GM23338 (cell line): ENCODE measurements at regions not wholly inside any gene's neighbourhood (a gene's known extent, or its start where the extent isn't known, plus 50 kb on each side); places are given as distances from the start of the nearest gene placed in this dataset.

Experiments used
- ATAC-seq: fragments of 200-7000 bp; cut with Tn5 transposase; 3 replicates; pipeline ENCODE4 v1.9.1; 2020
- DNase-seq: peaks from one replicate; pipeline ENCODE4 v3.0.0-alpha.2; 2015; ENCODE audit warnings: low spot score
- H2AFZ ChIP-seq: fragments of 200-600 bp; sonication (generic); 2 replicates; pipeline ENCODE4 v1.8.0; 2016; ENCODE audit warnings: antibody characterized with exemption, mild to moderate bottlenecking, moderate library complexity
- H3F3A ChIP-seq: fragments of 200-600 bp; sonication (generic); replicated peaks from 2 replicates; pipeline ENCODE4 v1.8.0; 2017; ENCODE audit warnings: antibody characterized with exemption, mixed run types, low read depth
- H3K27ac ChIP-seq: fragments of 200-600 bp; sonication (generic); 2 replicates; pipeline ENCODE4 v1.6.1; 2016; ENCODE audit warnings: low read depth
- H3K27me3 ChIP-seq: fragments of 200-600 bp; sonication (generic); 2 replicates; pipeline ENCODE4 v1.8.0; 2016; ENCODE audit warnings: mild to moderate bottlenecking, mixed run types, moderate library complexity; ENCODE audit not compliant: insufficient read depth
- H3K36me3 ChIP-seq: fragments of 200-600 bp; sonication (generic); 2 replicates; pipeline ENCODE4 v1.8.0; 2016; ENCODE audit warnings: mild to moderate bottlenecking; ENCODE audit not compliant: insufficient read depth
- H3K4me1 ChIP-seq: fragments of 200-600 bp; sonication (generic); 2 replicates; pipeline ENCODE4 v1.8.0; 2016; ENCODE audit warnings: mild to moderate bottlenecking, moderate library complexity; ENCODE audit not compliant: insufficient read depth
- H3K4me2 ChIP-seq: fragments of 200-600 bp; sonication (generic); 2 replicates; pipeline ENCODE4 v1.7.1; 2017; ENCODE audit warnings: mixed run types
- H3K4me3 ChIP-seq: fragments of 200-600 bp; sonication (generic); 2 replicates; pipeline ENCODE4 v1.6.1; 2016; ENCODE audit warnings: mixed run types
- H3K79me2 ChIP-seq: fragments of 200-600 bp; sonication (generic); replicated peaks from 2 replicates; pipeline ENCODE4 v1.8.0; 2017; ENCODE audit warnings: mild to moderate bottlenecking; ENCODE audit not compliant: insufficient read depth
- H3K9me2 ChIP-seq: fragments of 200-600 bp; sonication (generic); 2 replicates; pipeline ENCODE4 v1.8.0; 2017; ENCODE audit not compliant: insufficient read depth
- H4K20me1 ChIP-seq: fragments of 200-600 bp; sonication (generic); replicated peaks from 2 replicates; pipeline ENCODE4 v1.8.0; 2017; ENCODE audit warnings: mild to moderate bottlenecking; ENCODE audit not compliant: insufficient read depth
- H3K27ac Mint-ChIP-seq: 2 replicates; pipeline ENCODE4 v1.8.0; 2020; ENCODE audit warnings: inconsistent platforms, mild to moderate bottlenecking, moderate library complexity, mixed read lengths
- H3K27me3 Mint-ChIP-seq: 3 replicates; pipeline ENCODE4 v1.8.0; 2022; ENCODE audit warnings: low read depth, mild to moderate bottlenecking, moderate library complexity, mixed read lengths, inconsistent platforms; ENCODE audit not compliant: insufficient read depth, poor library complexity
- H3K36me3 Mint-ChIP-seq: 3 replicates; pipeline ENCODE4 v1.8.0; 2021; ENCODE audit warnings: low read depth, mild to moderate bottlenecking, inconsistent platforms, moderate library complexity, mixed read lengths
- H3K4me1 Mint-ChIP-seq: 3 replicates; pipeline ENCODE4 v1.8.0; 2020; ENCODE audit warnings: mild to moderate bottlenecking, inconsistent platforms, mixed read lengths
- H3K4me3 Mint-ChIP-seq: 3 replicates; pipeline ENCODE4 v1.8.0; 2021; ENCODE audit warnings: moderate library complexity, mild to moderate bottlenecking, inconsistent platforms, mixed read lengths
- H3K9me3 Mint-ChIP-seq: 3 replicates; pipeline ENCODE4 v1.8.0; 2020; ENCODE audit warnings: moderate library complexity, mild to moderate bottlenecking, inconsistent platforms, mixed read lengths
- JUNB ChIP-seq: IDR thresholded peaks from one replicate; pipeline ENCODE4 v1.6.1; 2016; ENCODE audit warnings: antibody characterized with exemption; ENCODE audit not compliant: unreplicated experiment
- POLR2AphosphoS5 ChIP-seq: IDR thresholded peaks from 2 replicates; pipeline ENCODE4 v1.6.1; 2016; ENCODE audit warnings: antibody characterized with exemption, low read depth
- STAT1 ChIP-seq: IDR thresholded peaks from one replicate; pipeline ENCODE4 v1.6.1; 2016; ENCODE audit warnings: antibody characterized with exemption; ENCODE audit not compliant: unreplicated experiment
- ZNF114 ChIP-seq: fragments of 250-450 bp; sonication (Bioruptor Pico); IDR thresholded peaks from 2 replicates; pipeline ENCODE4 v1.5.0; 2020; ENCODE audit warnings: mild to moderate bottlenecking, moderate library complexity
- ZNF331 ChIP-seq: fragments of 250-450 bp; sonication (Bioruptor Pico); IDR thresholded peaks from 2 replicates; pipeline ENCODE4 v1.5.0; 2020; ENCODE audit warnings: low read depth, mild to moderate bottlenecking, moderate library complexity
- TF ChIP-seq, protein P1 (sequence below): fragments of 250-450 bp; sonication (Bioruptor Pico); IDR thresholded peaks from 2 replicates; pipeline ENCODE4 v1.5.0; 2020; ENCODE audit warnings: mild to moderate bottlenecking, moderate library complexity
- TF ChIP-seq, protein P2 (sequence below): IDR thresholded peaks from 2 replicates; pipeline ENCODE4 v1.6.1; 2016; ENCODE audit warnings: antibody characterized with exemption
- TF ChIP-seq, protein P3 (sequence below): IDR thresholded peaks from one replicate; pipeline ENCODE4 v1.6.1; 2018; ENCODE audit warnings: antibody characterized with exemption; ENCODE audit not compliant: unreplicated experiment
- TF ChIP-seq, protein P4 (sequence below), 2 experiments: fragments of 200-600 bp in 1 of 2; sonication (generic) in 1 of 2; conservative IDR thresholded peaks; 2 replicates each; pipeline versions ENCODE4 v1.5.1 to v1.6.1; 2016 to 2017; ENCODE audit warnings: antibody characterized with exemption in 2 of 2, low read depth in 2 of 2, mild to moderate bottlenecking in 2 of 2, moderate library complexity in 1 of 2

DNA sequence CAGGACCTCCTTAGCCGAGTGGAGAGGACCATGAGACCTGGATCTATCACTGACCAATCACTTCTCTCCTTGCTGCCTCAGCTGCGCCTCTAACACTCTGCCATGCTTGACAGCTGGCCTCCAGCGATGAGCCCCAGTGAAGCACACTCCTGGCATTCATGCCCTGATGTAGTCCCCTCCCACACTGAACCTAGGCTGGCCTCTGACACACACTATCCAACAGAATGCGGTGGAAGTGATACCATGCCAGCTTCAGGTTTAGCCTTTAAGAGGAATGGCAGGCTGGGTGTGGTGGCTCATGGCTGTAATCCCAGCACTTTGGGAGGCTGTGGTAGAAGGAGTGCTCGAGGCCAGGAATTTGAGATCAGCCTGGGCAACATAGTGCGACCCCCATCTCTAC is 73.7 kb upstream of the LAPTM4A start:
- ATAC-seq: no peak
- no peaks in the 10 kb centered on the region for H3K4me1 Mint-ChIP-seq
- Histone ChIP-seq H3K79me2 (no peaks in the 10 kb centered on the region), H2AFZ (no peak overlapping the region), H3K27me3 (no peaks in the 10 kb centered on the region), H3K36me3 (no peaks in the 10 kb centered on the region), H3K4me3 (no peak overlapping the region), H4K20me1 (no peaks in the 10 kb centered on the region), H3F3A (no peaks in the 10 kb centered on the region), H3K9me2 (no peaks in the 10 kb centered on the region), H3K4me1 (no peaks in the 10 kb centered on the region), H3K4me2 (no peak overlapping the region), H3K27ac (no peak overlapping the region)
- TF ChIP-seq, protein P1, sequence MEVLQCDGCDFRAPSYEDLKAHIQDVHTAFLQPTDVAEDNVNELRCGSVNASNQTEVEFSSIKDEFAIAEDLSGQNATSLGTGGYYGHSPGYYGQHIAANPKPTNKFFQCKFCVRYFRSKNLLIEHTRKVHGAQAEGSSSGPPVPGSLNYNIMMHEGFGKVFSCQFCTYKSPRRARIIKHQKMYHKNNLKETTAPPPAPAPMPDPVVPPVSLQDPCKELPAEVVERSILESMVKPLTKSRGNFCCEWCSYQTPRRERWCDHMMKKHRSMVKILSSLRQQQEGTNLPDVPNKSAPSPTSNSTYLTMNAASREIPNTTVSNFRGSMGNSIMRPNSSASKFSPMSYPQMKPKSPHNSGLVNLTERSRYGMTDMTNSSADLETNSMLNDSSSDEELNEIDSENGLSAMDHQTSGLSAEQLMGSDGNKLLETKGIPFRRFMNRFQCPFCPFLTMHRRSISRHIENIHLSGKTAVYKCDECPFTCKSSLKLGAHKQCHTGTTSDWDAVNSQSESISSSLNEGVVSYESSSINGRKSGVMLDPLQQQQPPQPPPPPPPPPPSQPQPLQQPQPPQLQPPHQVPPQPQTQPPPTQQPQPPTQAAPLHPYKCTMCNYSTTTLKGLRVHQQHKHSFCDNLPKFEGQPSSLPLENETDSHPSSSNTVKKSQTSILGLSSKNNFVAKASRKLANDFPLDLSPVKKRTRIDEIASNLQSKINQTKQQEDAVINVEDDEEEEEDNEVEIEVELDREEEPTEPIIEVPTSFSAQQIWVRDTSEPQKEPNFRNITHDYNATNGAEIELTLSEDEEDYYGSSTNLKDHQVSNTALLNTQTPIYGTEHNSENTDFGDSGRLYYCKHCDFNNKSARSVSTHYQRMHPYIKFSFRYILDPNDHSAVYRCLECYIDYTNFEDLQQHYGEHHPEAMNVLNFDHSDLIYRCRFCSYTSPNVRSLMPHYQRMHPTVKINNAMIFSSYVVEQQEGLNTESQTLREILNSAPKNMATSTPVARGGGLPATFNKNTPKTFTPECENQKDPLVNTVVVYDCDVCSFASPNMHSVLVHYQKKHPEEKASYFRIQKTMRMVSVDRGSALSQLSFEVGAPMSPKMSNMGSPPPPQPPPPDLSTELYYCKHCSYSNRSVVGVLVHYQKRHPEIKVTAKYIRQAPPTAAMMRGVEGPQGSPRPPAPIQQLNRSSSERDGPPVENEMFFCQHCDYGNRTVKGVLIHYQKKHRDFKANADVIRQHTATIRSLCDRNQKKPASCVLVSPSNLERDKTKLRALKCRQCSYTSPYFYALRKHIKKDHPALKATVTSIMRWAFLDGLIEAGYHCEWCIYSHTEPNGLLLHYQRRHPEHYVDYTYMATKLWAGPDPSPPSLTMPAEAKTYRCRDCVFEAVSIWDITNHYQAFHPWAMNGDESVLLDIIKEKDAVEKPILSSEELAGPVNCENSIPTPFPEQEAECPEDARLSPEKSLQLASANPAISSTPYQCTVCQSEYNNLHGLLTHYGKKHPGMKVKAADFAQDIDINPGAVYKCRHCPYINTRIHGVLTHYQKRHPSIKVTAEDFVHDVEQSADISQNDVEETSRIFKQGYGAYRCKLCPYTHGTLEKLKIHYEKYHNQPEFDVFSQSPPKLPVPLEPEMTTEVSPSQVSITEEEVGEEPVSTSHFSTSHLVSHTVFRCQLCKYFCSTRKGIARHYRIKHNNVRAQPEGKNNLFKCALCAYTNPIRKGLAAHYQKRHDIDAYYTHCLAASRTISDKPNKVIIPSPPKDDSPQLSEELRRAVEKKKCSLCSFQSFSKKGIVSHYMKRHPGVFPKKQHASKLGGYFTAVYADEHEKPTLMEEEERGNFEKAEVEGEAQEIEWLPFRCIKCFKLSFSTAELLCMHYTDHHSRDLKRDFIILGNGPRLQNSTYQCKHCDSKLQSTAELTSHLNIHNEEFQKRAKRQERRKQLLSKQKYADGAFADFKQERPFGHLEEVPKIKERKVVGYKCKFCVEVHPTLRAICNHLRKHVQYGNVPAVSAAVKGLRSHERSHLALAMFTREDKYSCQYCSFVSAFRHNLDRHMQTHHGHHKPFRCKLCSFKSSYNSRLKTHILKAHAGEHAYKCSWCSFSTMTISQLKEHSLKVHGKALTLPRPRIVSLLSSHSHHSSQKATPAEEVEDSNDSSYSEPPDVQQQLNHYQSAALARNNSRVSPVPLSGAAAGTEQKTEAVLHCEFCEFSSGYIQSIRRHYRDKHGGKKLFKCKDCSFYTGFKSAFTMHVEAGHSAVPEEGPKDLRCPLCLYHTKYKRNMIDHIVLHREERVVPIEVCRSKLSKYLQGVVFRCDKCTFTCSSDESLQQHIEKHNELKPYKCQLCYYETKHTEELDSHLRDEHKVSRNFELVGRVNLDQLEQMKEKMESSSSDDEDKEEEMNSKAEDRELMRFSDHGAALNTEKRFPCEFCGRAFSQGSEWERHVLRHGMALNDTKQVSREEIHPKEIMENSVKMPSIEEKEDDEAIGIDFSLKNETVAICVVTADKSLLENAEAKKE: no peak
- no peak for TF ChIP-seq POLR2AphosphoS5
- no peak overlapping the region for H3K4me3 Mint-ChIP-seq
- no peaks in the 10 kb centered on the region for H3K36me3 Mint-ChIP-seq
- no peak overlapping the region for H3K27ac Mint-ChIP-seq
- no peaks in the 10 kb centered on the region for H3K9me3 Mint-ChIP-seq
- DNase-seq: no peak
- H3K27me3 Mint-ChIP-seq: peaks cover 1% of the 10 kb centered on the region

DNA sequence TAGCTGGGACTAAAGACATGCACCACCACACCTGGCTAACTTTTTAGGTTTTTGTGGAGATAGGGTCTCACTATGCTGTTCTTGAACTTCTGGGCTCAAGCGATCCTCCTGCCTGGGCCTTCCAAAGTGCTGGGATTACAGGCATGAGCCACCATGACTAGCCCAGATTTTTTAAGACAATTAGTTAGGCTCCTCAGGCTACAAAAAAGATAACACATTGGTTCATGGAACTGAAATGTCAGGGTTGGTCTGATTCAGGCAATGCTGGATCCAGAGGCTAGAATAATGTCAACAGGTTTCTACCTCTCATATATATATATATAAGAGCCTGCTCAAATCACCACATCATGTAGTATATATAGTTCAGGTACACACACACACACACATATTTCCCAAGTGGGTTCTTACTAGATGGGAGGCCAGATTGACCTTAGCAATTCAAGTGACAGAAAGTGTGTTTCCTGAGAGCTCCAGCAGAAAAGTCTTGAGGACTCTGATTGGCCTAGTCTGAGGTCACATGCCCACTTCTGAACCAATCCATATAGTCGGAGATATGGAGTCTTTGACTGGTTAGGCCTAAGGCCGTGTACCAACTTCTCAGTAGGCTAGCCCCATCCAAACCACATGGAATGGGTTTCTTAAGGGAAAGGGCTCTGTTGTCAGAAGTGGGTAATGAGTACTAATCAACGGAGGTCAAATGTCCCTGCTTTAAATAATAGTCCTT is 72.6 kb upstream of the LAPTM4A start:
- no peaks in the 10 kb centered on the region for H3F3A ChIP-seq
- Mint-ChIP-seq H3K4me3 (no peak overlapping the region), H3K4me1 (no peaks in the 10 kb centered on the region), H3K27ac (no peak overlapping the region), H3K27me3 (peaks cover 4% of the 10 kb centered on the region), H3K36me3 (no peaks in the 10 kb centered on the region; the same call in 2 of the 3 replicates), H3K9me3 (no peaks in the 10 kb centered on the region)
- H3K79me2 ChIP-seq: no peaks in the 10 kb centered on the region
- H2AFZ ChIP-seq: no peak overlapping the region
- no peak overlapping the region for H3K27ac ChIP-seq
- H3K4me3 ChIP-seq: no peak overlapping the region
- no peaks in the 10 kb centered on the region for H3K9me2 ChIP-seq
- ATAC-seq: no peak
- no peaks in the 10 kb centered on the region for H3K36me3 ChIP-seq
- H4K20me1 ChIP-seq: no peaks in the 10 kb centered on the region
- H3K27me3 ChIP-seq: no peaks in the 10 kb centered on the region
- H3K4me1 ChIP-seq: no peaks in the 10 kb centered on the region
- no peak overlapping the region for H3K4me2 ChIP-seq
- no peak for DNase-seq
- TF ChIP-seq POLR2AphosphoS5: no peak
- no peak for TF ChIP-seq STAT1
- TF ChIP-seq, protein P2, sequence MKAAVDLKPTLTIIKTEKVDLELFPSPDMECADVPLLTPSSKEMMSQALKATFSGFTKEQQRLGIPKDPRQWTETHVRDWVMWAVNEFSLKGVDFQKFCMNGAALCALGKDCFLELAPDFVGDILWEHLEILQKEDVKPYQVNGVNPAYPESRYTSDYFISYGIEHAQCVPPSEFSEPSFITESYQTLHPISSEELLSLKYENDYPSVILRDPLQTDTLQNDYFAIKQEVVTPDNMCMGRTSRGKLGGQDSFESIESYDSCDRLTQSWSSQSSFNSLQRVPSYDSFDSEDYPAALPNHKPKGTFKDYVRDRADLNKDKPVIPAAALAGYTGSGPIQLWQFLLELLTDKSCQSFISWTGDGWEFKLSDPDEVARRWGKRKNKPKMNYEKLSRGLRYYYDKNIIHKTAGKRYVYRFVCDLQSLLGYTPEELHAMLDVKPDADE: no peak
- TF ChIP-seq, protein P3, sequence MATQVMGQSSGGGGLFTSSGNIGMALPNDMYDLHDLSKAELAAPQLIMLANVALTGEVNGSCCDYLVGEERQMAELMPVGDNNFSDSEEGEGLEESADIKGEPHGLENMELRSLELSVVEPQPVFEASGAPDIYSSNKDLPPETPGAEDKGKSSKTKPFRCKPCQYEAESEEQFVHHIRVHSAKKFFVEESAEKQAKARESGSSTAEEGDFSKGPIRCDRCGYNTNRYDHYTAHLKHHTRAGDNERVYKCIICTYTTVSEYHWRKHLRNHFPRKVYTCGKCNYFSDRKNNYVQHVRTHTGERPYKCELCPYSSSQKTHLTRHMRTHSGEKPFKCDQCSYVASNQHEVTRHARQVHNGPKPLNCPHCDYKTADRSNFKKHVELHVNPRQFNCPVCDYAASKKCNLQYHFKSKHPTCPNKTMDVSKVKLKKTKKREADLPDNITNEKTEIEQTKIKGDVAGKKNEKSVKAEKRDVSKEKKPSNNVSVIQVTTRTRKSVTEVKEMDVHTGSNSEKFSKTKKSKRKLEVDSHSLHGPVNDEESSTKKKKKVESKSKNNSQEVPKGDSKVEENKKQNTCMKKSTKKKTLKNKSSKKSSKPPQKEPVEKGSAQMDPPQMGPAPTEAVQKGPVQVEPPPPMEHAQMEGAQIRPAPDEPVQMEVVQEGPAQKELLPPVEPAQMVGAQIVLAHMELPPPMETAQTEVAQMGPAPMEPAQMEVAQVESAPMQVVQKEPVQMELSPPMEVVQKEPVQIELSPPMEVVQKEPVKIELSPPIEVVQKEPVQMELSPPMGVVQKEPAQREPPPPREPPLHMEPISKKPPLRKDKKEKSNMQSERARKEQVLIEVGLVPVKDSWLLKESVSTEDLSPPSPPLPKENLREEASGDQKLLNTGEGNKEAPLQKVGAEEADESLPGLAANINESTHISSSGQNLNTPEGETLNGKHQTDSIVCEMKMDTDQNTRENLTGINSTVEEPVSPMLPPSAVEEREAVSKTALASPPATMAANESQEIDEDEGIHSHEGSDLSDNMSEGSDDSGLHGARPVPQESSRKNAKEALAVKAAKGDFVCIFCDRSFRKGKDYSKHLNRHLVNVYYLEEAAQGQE: no peak
- no peak for TF ChIP-seq ZNF114 (CRISPR knock-in tag)
- TF ChIP-seq JUNB: no peak
- no peak for TF ChIP-seq ZNF331 (CRISPR knock-in tag)
- TF ChIP-seq, protein P4, sequence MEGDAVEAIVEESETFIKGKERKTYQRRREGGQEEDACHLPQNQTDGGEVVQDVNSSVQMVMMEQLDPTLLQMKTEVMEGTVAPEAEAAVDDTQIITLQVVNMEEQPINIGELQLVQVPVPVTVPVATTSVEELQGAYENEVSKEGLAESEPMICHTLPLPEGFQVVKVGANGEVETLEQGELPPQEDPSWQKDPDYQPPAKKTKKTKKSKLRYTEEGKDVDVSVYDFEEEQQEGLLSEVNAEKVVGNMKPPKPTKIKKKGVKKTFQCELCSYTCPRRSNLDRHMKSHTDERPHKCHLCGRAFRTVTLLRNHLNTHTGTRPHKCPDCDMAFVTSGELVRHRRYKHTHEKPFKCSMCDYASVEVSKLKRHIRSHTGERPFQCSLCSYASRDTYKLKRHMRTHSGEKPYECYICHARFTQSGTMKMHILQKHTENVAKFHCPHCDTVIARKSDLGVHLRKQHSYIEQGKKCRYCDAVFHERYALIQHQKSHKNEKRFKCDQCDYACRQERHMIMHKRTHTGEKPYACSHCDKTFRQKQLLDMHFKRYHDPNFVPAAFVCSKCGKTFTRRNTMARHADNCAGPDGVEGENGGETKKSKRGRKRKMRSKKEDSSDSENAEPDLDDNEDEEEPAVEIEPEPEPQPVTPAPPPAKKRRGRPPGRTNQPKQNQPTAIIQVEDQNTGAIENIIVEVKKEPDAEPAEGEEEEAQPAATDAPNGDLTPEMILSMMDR (conservative IDR thresholded peaks at IDR 0.05; ENCODE audit: low read depth in 2 of 2): no peak
